HepG2 (cell line): ENCODE measurements at regions not wholly inside any gene's neighbourhood (a gene's known extent, or its start where the extent isn't known, plus 50 kb on each side); places are given as distances from the start of the nearest gene placed in this dataset.

Experiments
- EP300 ChIP-seq, 3 experiments: sonication (generic) in 1 of 3; formaldehyde crosslinking in 1 of 3; IDR thresholded peaks; 2 replicates each; pipeline versions ENCODE4 v1.5.1 to v1.6.1; 2011 to 2020; ENCODE audit warnings: low read depth in 2 of 3, low read length in 2 of 3, borderline replicate concordance in 1 of 3, improper control_type of control experiment in 1 of 3, mild to moderate bottlenecking in 1 of 3, missing genetic modification reagents in 1 of 3, moderate library complexity in 1 of 3
- LRRFIP1 ChIP-seq: sonication (generic); formaldehyde crosslinking; conservative IDR thresholded peaks from 2 replicates; pipeline ENCODE4 v1.4.0; 2020; ENCODE audit warnings: missing genetic modification reagents
- PBX3 ChIP-seq: sonication (generic); formaldehyde crosslinking; IDR thresholded peaks from 2 replicates; pipeline ENCODE4 v1.8.1; 2023; ENCODE audit warnings: missing genetic modification reagents, inconsistent platforms, borderline replicate concordance
- PITX1 ChIP-seq: sonication (generic); formaldehyde crosslinking; IDR thresholded peaks from 2 replicates; pipeline ENCODE4 v1.5.1; 2020; ENCODE audit warnings: mild to moderate bottlenecking, missing genetic modification reagents
- RFX3 ChIP-seq: IDR thresholded peaks from 2 replicates; pipeline ENCODE4 v1.6.1; 2016; ENCODE audit warnings: missing biosample characterization, missing genetic modification reagents
- SSRP1 ChIP-seq: IDR thresholded peaks from 2 replicates; pipeline ENCODE4 v1.6.1; 2016; ENCODE audit warnings: control low read depth
- ZBTB21 ChIP-seq: sonication (generic); formaldehyde crosslinking; IDR thresholded peaks from 2 replicates; pipeline ENCODE4 v1.4.0; 2020; ENCODE audit warnings: missing genetic modification reagents
- ZC3H4 ChIP-seq: sonication (generic); formaldehyde crosslinking; IDR thresholded peaks from 2 replicates; pipeline ENCODE4 v1.4.0; 2020; ENCODE audit warnings: missing genetic modification reagents, borderline replicate concordance
- ZIK1 ChIP-seq: sonication (generic); formaldehyde crosslinking; IDR thresholded peaks from 2 replicates; pipeline ENCODE4 v1.5.0; 2020; ENCODE audit warnings: mild to moderate bottlenecking, low read depth, missing genetic modification reagents, borderline replicate concordance
- ZNF790 ChIP-seq: sonication (generic); formaldehyde crosslinking; IDR thresholded peaks from 2 replicates; pipeline ENCODE4 v1.8.0; 2022; ENCODE audit warnings: missing genetic modification reagents, mild to moderate bottlenecking, borderline replicate concordance
- TF ChIP-seq, protein P1 (sequence below): sonication (generic); formaldehyde crosslinking; IDR thresholded peaks from 2 replicates; pipeline ENCODE4 v1.5.0; 2020; ENCODE audit warnings: mild to moderate bottlenecking, missing genetic modification reagents, moderate library complexity
- TF ChIP-seq, protein P2 (sequence below): sonication (generic); formaldehyde crosslinking; IDR thresholded peaks from 2 replicates; pipeline ENCODE4 v1.5.1; 2020; ENCODE audit warnings: mild to moderate bottlenecking, missing genetic modification reagents, borderline replicate concordance
- TF ChIP-seq, protein P3 (sequence below): sonication (generic); formaldehyde crosslinking; IDR thresholded peaks from 2 replicates; pipeline ENCODE4 v1.4.0; 2020; ENCODE audit warnings: missing genetic modification reagents

GRCh38 chr9:87786876-87787275 is 61.0 kb downstream of the CTSL start:
- TF ChIP-seq ZIK1 (CRISPR knock-in tag): no peak
- TF ChIP-seq, protein P1, sequence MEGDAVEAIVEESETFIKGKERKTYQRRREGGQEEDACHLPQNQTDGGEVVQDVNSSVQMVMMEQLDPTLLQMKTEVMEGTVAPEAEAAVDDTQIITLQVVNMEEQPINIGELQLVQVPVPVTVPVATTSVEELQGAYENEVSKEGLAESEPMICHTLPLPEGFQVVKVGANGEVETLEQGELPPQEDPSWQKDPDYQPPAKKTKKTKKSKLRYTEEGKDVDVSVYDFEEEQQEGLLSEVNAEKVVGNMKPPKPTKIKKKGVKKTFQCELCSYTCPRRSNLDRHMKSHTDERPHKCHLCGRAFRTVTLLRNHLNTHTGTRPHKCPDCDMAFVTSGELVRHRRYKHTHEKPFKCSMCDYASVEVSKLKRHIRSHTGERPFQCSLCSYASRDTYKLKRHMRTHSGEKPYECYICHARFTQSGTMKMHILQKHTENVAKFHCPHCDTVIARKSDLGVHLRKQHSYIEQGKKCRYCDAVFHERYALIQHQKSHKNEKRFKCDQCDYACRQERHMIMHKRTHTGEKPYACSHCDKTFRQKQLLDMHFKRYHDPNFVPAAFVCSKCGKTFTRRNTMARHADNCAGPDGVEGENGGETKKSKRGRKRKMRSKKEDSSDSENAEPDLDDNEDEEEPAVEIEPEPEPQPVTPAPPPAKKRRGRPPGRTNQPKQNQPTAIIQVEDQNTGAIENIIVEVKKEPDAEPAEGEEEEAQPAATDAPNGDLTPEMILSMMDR (CRISPR knock-in tag): no peak
- TF ChIP-seq ZNF790 (CRISPR knock-in tag): no peak
- no peak for TF ChIP-seq PBX3 (CRISPR knock-in tag)
- TF ChIP-seq ZC3H4 (CRISPR knock-in tag): no peak
- no peak for TF ChIP-seq SSRP1 (CRISPR knock-in tag)
- no peak for TF ChIP-seq EP300 (IDR thresholded peaks at IDR 0.05; ENCODE audit: low read depth in 2 of 2, low read length in 2 of 2)
- TF ChIP-seq EP300 (CRISPR knock-in tag; IDR thresholded peaks at IDR 0.05; ENCODE audit: borderline replicate concordance): no peak
- TF ChIP-seq PITX1 (CRISPR knock-in tag): no peak
- TF ChIP-seq RFX3 (CRISPR knock-in tag): no peak
- TF ChIP-seq, protein P2, sequence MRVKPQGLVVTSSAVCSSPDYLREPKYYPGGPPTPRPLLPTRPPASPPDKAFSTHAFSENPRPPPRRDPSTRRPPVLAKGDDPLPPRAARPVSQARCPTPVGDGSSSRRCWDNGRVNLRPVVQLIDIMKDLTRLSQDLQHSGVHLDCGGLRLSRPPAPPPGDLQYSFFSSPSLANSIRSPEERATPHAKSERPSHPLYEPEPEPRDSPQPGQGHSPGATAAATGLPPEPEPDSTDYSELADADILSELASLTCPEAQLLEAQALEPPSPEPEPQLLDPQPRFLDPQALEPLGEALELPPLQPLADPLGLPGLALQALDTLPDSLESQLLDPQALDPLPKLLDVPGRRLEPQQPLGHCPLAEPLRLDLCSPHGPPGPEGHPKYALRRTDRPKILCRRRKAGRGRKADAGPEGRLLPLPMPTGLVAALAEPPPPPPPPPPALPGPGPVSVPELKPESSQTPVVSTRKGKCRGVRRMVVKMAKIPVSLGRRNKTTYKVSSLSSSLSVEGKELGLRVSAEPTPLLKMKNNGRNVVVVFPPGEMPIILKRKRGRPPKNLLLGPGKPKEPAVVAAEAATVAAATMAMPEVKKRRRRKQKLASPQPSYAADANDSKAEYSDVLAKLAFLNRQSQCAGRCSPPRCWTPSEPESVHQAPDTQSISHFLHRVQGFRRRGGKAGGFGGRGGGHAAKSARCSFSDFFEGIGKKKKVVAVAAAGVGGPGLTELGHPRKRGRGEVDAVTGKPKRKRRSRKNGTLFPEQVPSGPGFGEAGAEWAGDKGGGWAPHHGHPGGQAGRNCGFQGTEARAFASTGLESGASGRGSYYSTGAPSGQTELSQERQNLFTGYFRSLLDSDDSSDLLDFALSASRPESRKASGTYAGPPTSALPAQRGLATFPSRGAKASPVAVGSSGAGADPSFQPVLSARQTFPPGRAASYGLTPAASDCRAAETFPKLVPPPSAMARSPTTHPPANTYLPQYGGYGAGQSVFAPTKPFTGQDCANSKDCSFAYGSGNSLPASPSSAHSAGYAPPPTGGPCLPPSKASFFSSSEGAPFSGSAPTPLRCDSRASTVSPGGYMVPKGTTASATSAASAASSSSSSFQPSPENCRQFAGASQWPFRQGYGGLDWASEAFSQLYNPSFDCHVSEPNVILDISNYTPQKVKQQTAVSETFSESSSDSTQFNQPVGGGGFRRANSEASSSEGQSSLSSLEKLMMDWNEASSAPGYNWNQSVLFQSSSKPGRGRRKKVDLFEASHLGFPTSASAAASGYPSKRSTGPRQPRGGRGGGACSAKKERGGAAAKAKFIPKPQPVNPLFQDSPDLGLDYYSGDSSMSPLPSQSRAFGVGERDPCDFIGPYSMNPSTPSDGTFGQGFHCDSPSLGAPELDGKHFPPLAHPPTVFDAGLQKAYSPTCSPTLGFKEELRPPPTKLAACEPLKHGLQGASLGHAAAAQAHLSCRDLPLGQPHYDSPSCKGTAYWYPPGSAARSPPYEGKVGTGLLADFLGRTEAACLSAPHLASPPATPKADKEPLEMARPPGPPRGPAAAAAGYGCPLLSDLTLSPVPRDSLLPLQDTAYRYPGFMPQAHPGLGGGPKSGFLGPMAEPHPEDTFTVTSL (CRISPR knock-in tag): no peak
- no peak for TF ChIP-seq LRRFIP1
- TF ChIP-seq, protein P3, sequence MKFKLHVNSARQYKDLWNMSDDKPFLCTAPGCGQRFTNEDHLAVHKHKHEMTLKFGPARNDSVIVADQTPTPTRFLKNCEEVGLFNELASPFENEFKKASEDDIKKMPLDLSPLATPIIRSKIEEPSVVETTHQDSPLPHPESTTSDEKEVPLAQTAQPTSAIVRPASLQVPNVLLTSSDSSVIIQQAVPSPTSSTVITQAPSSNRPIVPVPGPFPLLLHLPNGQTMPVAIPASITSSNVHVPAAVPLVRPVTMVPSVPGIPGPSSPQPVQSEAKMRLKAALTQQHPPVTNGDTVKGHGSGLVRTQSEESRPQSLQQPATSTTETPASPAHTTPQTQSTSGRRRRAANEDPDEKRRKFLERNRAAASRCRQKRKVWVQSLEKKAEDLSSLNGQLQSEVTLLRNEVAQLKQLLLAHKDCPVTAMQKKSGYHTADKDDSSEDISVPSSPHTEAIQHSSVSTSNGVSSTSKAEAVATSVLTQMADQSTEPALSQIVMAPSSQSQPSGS: no peak
- TF ChIP-seq ZBTB21 (CRISPR knock-in tag): no peak
